Transverse colon (tissue), 4 donors: ENCODE measurements at regions not wholly inside any gene's neighbourhood (a gene's known extent, or its start where the extent isn't known, plus 50 kb on each side); places are given as distances from the start of the nearest gene placed in this dataset.

ENCODE experiments used
- DNase-seq: peaks from one replicate; pipeline ENCODE4 v3.0.0-alpha.2; 2019
- H3K27ac ChIP-seq, 4 donors: fragments of 200-600 bp; sonication (generic); 2 replicates each; pipeline ENCODE4 v1.5.1; 2016 to 2018; ENCODE audit warnings: inconsistent platforms in 4 of 4
- H3K27me3 ChIP-seq: fragments of 200-600 bp; sonication (generic); 2 replicates; pipeline ENCODE4 v1.5.1; 2017; ENCODE audit warnings: inconsistent platforms
- H3K36me3 ChIP-seq, 4 donors: fragments of 200-600 bp; sonication (generic); 2 replicates each; pipeline ENCODE4 v1.5.1; 2017 to 2019; ENCODE audit warnings: inconsistent platforms in 4 of 4
- H3K4me1 ChIP-seq, 4 donors: fragments of 200-600 bp; sonication (generic); 2 replicates each; pipeline ENCODE4 v1.5.1; 2017 to 2020; ENCODE audit warnings: inconsistent platforms in 4 of 4
- H3K4me3 ChIP-seq, 4 donors: fragments of 200-600 bp; sonication (generic); 1 replicate in 1 of 4; 2 replicates in 3 of 4; pipeline versions ENCODE4 v1.5.1 to v1.6.1; 2017 to 2019; ENCODE audit warnings: inconsistent platforms in 4 of 4
- H3K9me3 ChIP-seq, 2 donors: fragments of 200-600 bp; sonication (generic); 2 replicates each; pipeline ENCODE4 v1.5.1; 2017 to 2019; ENCODE audit warnings: inconsistent platforms in 2 of 2
- EP300 ChIP-seq: sonication (generic); formaldehyde crosslinking; IDR thresholded peaks from one replicate; pipeline ENCODE4 v1.6.1; 2017; ENCODE audit warnings: antibody characterized with exemption, low read depth
- POLR2A ChIP-seq: fragments of 450-650 bp; IDR thresholded peaks from one replicate; pipeline ENCODE4 v1.6.1; 2016; ENCODE audit warnings: antibody characterized with exemption, mild to moderate bottlenecking, moderate library complexity
- POLR2AphosphoS5 ChIP-seq, 3 donors: sonication (generic); formaldehyde crosslinking; IDR thresholded peaks; one replicate each; pipeline ENCODE4 v1.6.1; 2016; ENCODE audit warnings: antibody characterized with exemption in 3 of 3
- WGBS, 2 donors: methylation state at CpG; one replicate each; pipeline ENCODE4 v1.1.5; 2018; ENCODE audit warnings: low coverage in 1 of 2; 5-methylcytosine and 5-hydroxymethylcytosine counted together
- in situ Hi-C, 4 donors: fragments of 200-750 bp; cut with MboI; loops; one replicate each; pipeline versions ENCODE4 v1.15.0 to v1.15.1; 2017; ENCODE audit warnings: low sequenced_read_pairs in 3 of 4, low pct_ligation_motif_present in 1 of 4, low pct_unique_long_range_greater_than_20kb in 1 of 4
- intact Hi-C: fragments of 100-400 bp; cut with DNase I; formaldehyde crosslinking; loops from one replicate; pipeline ENCODE4 v1.15.1; 2023; ENCODE audit warnings: low total_unique reads
- TF ChIP-seq, protein P1 (sequence below), 5 experiments: fragments of 200-600 bp in 3 of 5; fragments of 450-650 bp in 2 of 5; sonication (generic) in 3 of 5; IDR thresholded peaks; 1 replicate in 2 of 5; 2 replicates in 3 of 5; pipeline ENCODE4 v1.5.1; 2016 to 2017; ENCODE audit warnings: antibody characterized with exemption in 5 of 5, inconsistent platforms in 3 of 5, mild to moderate bottlenecking in 2 of 5, moderate library complexity in 1 of 5

DNA sequence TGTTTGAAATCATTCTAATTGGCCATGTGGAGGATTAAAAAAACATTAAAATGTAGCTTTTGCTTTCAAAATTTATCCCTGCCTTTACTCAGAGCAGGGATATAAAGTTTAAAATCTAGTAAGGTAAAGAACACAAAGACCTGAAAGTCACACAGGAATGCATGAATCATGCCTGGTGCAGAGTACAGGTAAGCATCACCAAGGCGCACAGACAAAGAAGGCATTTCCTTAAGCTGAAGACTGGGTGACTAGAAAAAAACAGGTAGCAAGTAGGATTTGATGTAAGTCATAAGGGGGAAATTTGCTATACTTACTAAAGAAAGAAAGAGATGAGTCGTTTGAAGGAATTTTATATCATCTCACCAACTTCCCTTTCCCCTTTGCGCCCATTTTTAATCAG, 405.6 kb downstream of the GXYLT1 start:
- in situ Hi-C loops, result no loop called here
- Histone ChIP-seq H3K27ac (no peak overlapping the region), H3K4me3 (no peak overlapping the region), H3K27me3 (no peaks in the 10 kb centered on the region), H3K36me3 (no peaks in the 10 kb centered on the region), H3K9me3 (no peaks in the 10 kb centered on the region), H3K4me1 (no peaks in the 10 kb centered on the region)
- 85 to 90% methylated on average over 3 of the region's 3 CpGs for WGBS, 2 donors
- TF ChIP-seq EP300 (no peak), POLR2A (no peak), POLR2AphosphoS5 (IDR thresholded peaks at IDR 0.05) (no peak)
- TF ChIP-seq, protein P1, sequence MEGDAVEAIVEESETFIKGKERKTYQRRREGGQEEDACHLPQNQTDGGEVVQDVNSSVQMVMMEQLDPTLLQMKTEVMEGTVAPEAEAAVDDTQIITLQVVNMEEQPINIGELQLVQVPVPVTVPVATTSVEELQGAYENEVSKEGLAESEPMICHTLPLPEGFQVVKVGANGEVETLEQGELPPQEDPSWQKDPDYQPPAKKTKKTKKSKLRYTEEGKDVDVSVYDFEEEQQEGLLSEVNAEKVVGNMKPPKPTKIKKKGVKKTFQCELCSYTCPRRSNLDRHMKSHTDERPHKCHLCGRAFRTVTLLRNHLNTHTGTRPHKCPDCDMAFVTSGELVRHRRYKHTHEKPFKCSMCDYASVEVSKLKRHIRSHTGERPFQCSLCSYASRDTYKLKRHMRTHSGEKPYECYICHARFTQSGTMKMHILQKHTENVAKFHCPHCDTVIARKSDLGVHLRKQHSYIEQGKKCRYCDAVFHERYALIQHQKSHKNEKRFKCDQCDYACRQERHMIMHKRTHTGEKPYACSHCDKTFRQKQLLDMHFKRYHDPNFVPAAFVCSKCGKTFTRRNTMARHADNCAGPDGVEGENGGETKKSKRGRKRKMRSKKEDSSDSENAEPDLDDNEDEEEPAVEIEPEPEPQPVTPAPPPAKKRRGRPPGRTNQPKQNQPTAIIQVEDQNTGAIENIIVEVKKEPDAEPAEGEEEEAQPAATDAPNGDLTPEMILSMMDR (IDR thresholded peaks at IDR 0.05), result no peak
- no peak for DNase-seq
- intact Hi-C loops, result no loop called here

DNA sequence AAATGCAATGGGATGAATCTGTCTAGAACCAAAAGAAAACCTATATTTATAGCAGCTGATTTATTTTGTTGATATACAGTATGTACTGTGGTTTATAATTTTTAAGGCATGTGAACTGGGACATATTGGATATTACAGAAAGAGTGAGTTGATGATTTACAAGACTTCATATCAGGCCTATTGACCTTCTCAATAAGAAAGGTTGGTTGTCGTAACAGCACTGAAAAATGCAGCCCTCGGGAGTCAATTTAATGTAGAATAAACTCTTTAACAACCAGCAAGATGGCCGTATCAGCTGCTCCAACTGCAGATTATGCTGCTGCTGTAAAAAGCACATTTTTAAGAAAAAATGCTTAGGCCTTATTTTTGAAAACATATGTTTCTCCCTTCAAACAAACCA, 407.3 kb downstream of the GXYLT1 start:
- WGBS, 2 donors, result 66% methylated on average over 3 of the region's 3 CpGs
- no peak overlapping the region for H3K4me3 ChIP-seq
- no peak overlapping the region for H3K27ac ChIP-seq
- H3K9me3 ChIP-seq, result no peaks in the 10 kb centered on the region
- intact Hi-C loops, result no loop called here
- H3K36me3 ChIP-seq, result no peaks in the 10 kb centered on the region
- no peaks in the 10 kb centered on the region for H3K27me3 ChIP-seq
- no peaks in the 10 kb centered on the region for H3K4me1 ChIP-seq
- in situ Hi-C loops, result no loop called here
- TF ChIP-seq, protein P1 (IDR thresholded peaks at IDR 0.05), result no peak
- TF ChIP-seq POLR2AphosphoS5 (IDR thresholded peaks at IDR 0.05) (no peak), EP300 (no peak), POLR2A (no peak)
- no peak for DNase-seq

DNA sequence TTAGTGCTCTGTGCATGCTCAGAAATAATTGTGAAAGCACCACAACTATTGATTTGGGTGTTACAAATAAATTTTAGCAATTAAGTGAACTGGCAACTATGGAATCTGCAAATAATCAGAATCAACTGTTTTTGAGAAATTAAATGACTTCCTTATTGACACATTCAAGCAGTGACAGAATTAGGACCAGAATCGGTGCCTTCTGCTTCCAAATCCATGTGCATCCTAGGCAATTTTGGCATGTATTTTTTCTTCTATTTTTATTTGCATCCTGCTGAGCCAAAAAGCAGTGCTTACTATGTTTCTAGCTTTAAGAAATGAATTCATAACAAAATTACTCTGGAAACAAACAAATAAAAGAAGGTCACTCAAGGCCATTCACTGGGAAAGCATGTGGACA, 408.2 kb downstream of the GXYLT1 start:
- WGBS, 2 donors, result 88 to 89% methylated on average over 1 of the region's 1 CpG
- Histone ChIP-seq H3K4me3 (no peak overlapping the region), H3K4me1 (no peaks in the 10 kb centered on the region), H3K9me3 (no peaks in the 10 kb centered on the region), H3K27me3 (no peaks in the 10 kb centered on the region), H3K27ac (no peak overlapping the region), H3K36me3 (no peaks in the 10 kb centered on the region)
- in situ Hi-C loops, result no loop called here
- no peak for TF ChIP-seq POLR2AphosphoS5 (IDR thresholded peaks at IDR 0.05)
- TF ChIP-seq EP300, result no peak
- TF ChIP-seq, protein P1 (IDR thresholded peaks at IDR 0.05), result no peak
- no peak for TF ChIP-seq POLR2A
- intact Hi-C loops, result no loop called here
- DNase-seq, result no peak

DNA sequence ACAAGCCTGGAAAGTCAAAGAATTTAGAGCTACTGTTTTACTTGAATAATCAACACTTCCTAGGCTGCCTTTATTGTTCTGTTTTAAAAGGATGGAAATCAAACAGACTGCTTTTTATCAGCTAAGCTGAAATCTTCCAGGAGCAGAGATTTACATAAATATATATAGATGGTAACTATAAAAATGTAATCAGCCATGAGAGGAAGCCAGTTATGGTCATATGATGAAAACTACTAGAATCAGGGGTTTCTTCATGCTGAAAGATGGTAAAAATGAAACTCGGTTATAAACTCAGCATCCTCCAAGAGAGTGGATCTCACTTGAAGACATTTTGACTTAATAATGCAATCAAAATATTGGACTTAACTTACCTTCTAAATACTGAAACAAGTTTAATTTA, 413.0 kb downstream of the GXYLT1 start:
- Histone ChIP-seq H3K4me3 (no peak overlapping the region), H3K4me1 (no peaks in the 10 kb centered on the region), H3K27me3 (no peaks in the 10 kb centered on the region), H3K36me3 (no peaks in the 10 kb centered on the region), H3K9me3 (no peaks in the 10 kb centered on the region), H3K27ac (no peak overlapping the region)
- no peak for DNase-seq
- WGBS, 2 donors, result 47 to 64% methylated on average over 1 of the region's 1 CpG
- in situ Hi-C loops, result no loop called here
- intact Hi-C loops, result no loop called here
- TF ChIP-seq EP300 (no peak), POLR2A (no peak), POLR2AphosphoS5 (IDR thresholded peaks at IDR 0.05) (no peak)
- TF ChIP-seq, protein P1 (IDR thresholded peaks at IDR 0.05), result no peak
